CD4-positive, CD25-positive, alpha-beta regulatory T cell (primary cell): ENCODE measurements at regions not wholly inside any gene's neighbourhood (a gene's known extent, or its start where the extent isn't known, plus 50 kb on each side); places are given as distances from the start of the nearest gene placed in this dataset.

ENCODE experiments used
- ATAC-seq, 2 donors: fragments of 150-1000 bp; cut with Tn5 transposase; one replicate each; pipeline ENCODE4 v1.10.0; 2021; ENCODE audit warnings: low read depth in 2 of 2, moderate number of reproducible peaks in 2 of 2, moderate library complexity in 1 of 2
- DNase-seq, 3 donors: peaks; one replicate each; pipeline versions ENCODE4 v3.0.0 to v3.0.0-alpha.2; 2012 to 2022; ENCODE audit warnings: mixed read lengths in 1 of 3
- H3K27ac ChIP-seq: one replicate; pipeline ENCODE4 v1.7.0; 2013; ENCODE audit warnings: mild to moderate bottlenecking, low read length; ENCODE audit not compliant: insufficient read depth, poor library complexity, severe bottlenecking
- H3K27me3 ChIP-seq: one replicate; pipeline ENCODE4 v1.7.0; 2013; ENCODE audit warnings: low read length; ENCODE audit not compliant: control insufficient read depth, insufficient read depth
- H3K36me3 ChIP-seq: one replicate; pipeline ENCODE4 v1.7.0; 2013; ENCODE audit warnings: mild to moderate bottlenecking, low read length, moderate library complexity; ENCODE audit not compliant: control insufficient read depth, insufficient read depth
- H3K4me1 ChIP-seq: 2 replicates; pipeline ENCODE4 v1.7.0; 2013; ENCODE audit warnings: mild to moderate bottlenecking, low read length; ENCODE audit not compliant: insufficient read depth, control insufficient read depth, poor library complexity, severe bottlenecking
- H3K4me3 ChIP-seq: one replicate; pipeline ENCODE4 v1.7.0; 2013; ENCODE audit warnings: low read depth, mild to moderate bottlenecking, low read length, moderate library complexity
- H3K9me3 ChIP-seq, 2 experiments: 1 replicate in 1 of 2; 2 replicates in 1 of 2; pipeline ENCODE4 v1.7.0; 2013; ENCODE audit warnings: low read length in 2 of 2, mild to moderate bottlenecking in 1 of 2, moderate library complexity in 1 of 2; ENCODE audit not compliant: control insufficient read depth in 2 of 2
- H3K27ac Mint-ChIP-seq, 3 donors: one replicate each; pipeline ENCODE4 v1.8.0; 2020 to 2022; ENCODE audit warnings: mild to moderate bottlenecking in 3 of 3, mixed read lengths in 3 of 3, moderate library complexity in 2 of 3
- H3K27me3 Mint-ChIP-seq: one replicate; pipeline ENCODE4 v1.8.0; 2022; ENCODE audit warnings: mild to moderate bottlenecking, mixed read lengths
- H3K36me3 Mint-ChIP-seq: one replicate; pipeline ENCODE4 v1.8.0; 2020; ENCODE audit warnings: mixed read lengths
- H3K4me1 Mint-ChIP-seq, 4 donors: one replicate each; pipeline ENCODE4 v1.8.0; 2020 to 2022; ENCODE audit warnings: mixed read lengths in 4 of 4, mild to moderate bottlenecking in 1 of 4
- H3K4me3 Mint-ChIP-seq, 4 donors: one replicate each; pipeline ENCODE4 v1.8.0; 2020 to 2022; ENCODE audit warnings: mild to moderate bottlenecking in 4 of 4, mixed read lengths in 4 of 4, moderate library complexity in 3 of 4
- H3K9me3 Mint-ChIP-seq, 7 donors: one replicate each; pipeline ENCODE4 v1.8.0; 2020 to 2022; ENCODE audit warnings: mixed read lengths in 7 of 7, mild to moderate bottlenecking in 3 of 7, moderate library complexity in 2 of 7

GRCh38 chr2:228860601-228861285 lies 410.3 kb downstream of the PID1 start:
- Mint-ChIP-seq H3K4me1 (no peaks in the 10 kb centered on the region), H3K27ac (no peak overlapping the region), H3K9me3 (peaks cover 0 to 18% (median 9%) of the 10 kb centered on the region in 7 donors), H3K36me3 (no peaks in the 10 kb centered on the region), H3K27me3 (no peaks in the 10 kb centered on the region), H3K4me3 (no peak overlapping the region)
- Histone ChIP-seq H3K27me3 (no peaks in the 10 kb centered on the region), H3K9me3 (peaks cover 0 to 2% of the 10 kb centered on the region in 2 experiments), H3K4me1 (no peaks in the 10 kb centered on the region), H3K36me3 (no peaks in the 10 kb centered on the region), H3K4me3 (no peak overlapping the region), H3K27ac (no peak overlapping the region)
- ATAC-seq (no peak), DNase-seq (no peak)

DNA sequence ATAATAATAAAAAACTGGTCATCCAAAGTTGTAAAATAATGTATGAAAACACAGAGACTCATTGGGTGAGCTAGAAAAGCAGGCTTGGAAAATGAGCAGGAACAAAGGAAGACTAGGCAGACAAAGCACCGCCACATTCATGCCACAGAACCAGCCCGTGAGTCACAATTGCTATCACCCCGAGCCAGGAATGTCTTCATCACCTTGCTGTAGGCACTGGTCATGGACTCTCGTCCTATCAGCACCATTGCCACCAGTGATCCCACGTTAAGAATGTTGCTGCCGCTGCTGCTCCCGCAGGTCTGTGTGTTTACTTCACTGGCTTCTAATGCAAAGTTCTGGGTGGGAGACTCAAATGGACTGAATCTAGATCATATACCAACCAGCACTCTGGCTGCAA lies 417.9 kb downstream of the PID1 start:
- no peaks in the 10 kb centered on the region for H3K36me3 ChIP-seq
- DNase-seq (no peak), ATAC-seq (no peak)
- Mint-ChIP-seq H3K27ac (no peak overlapping the region), H3K4me3 (no peak overlapping the region), H3K4me1 (no peaks in the 10 kb centered on the region), H3K36me3 (no peaks in the 10 kb centered on the region), H3K9me3 (peaks cover 0 to 11% (median 4%) of the 10 kb centered on the region in 7 donors), H3K27me3 (no peaks in the 10 kb centered on the region)
- H3K27ac ChIP-seq = no peak overlapping the region
- H3K27me3 ChIP-seq = no peaks in the 10 kb centered on the region
- no peak overlapping the region for H3K4me3 ChIP-seq
- H3K9me3 ChIP-seq = no peaks in the 10 kb centered on the region
- no peaks in the 10 kb centered on the region for H3K4me1 ChIP-seq

DNA sequence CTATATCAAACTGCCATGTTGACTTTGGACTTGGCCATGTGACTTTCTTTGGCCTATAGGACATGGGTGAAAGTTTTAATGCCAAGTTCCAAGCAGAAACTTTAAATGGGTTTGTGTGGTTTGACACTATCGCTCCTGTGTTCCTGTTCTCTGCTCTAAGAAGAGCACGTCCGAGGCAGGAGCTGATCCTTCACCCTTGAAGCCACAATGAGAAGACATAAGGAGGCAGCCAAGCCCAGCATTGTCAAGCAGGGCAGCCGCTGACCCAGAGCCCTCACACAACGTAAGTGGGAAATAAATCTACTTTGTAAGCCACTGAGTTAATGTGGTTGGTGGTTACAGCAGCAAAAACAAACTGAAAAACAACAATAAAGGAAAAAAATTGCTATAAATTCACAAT lies 422.4 kb downstream of the PID1 start:
- Histone ChIP-seq H3K9me3 (no peaks in the 10 kb centered on the region), H3K4me1 (no peaks in the 10 kb centered on the region), H3K27ac (no peak overlapping the region), H3K36me3 (no peaks in the 10 kb centered on the region), H3K4me3 (no peak overlapping the region), H3K27me3 (no peaks in the 10 kb centered on the region)
- no peaks in the 10 kb centered on the region for H3K27me3 Mint-ChIP-seq
- ATAC-seq (no peak), DNase-seq (no peak)
- peaks cover 0 to 7% (median 4%) of the 10 kb centered on the region in 7 donors for H3K9me3 Mint-ChIP-seq
- H3K36me3 Mint-ChIP-seq = no peaks in the 10 kb centered on the region
- no peak overlapping the region for H3K27ac Mint-ChIP-seq
- H3K4me3 Mint-ChIP-seq = no peak overlapping the region
- no peaks in the 10 kb centered on the region for H3K4me1 Mint-ChIP-seq

DNA sequence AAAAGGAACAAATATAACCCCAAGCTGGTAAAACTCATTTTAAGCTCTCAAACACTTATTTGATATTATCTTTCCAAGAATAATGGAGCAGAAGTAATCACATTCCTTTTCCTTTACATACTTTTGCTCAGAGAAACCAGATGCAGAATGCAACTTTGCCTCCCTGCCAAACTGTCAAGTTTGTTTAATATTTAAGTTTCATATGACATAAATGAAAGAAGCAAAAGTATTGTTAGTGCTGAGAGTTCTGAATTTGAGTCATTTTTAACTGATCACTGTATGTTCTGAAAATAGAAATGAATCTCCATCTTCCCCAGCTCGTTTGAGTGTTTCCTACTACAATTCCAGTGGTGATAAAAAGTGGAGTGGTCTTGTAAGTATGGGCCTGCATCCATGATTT lies 423.4 kb downstream of the PID1 start:
- Mint-ChIP-seq H3K4me3 (no peak overlapping the region), H3K36me3 (no peaks in the 10 kb centered on the region), H3K27me3 (no peaks in the 10 kb centered on the region), H3K27ac (no peak overlapping the region), H3K9me3 (peaks cover 0 to 6% (median 2%) of the 10 kb centered on the region in 7 donors), H3K4me1 (no peaks in the 10 kb centered on the region)
- ATAC-seq (no peak), DNase-seq (no peak)
- Histone ChIP-seq H3K4me3 (no peak overlapping the region), H3K27me3 (no peaks in the 10 kb centered on the region), H3K9me3 (no peaks in the 10 kb centered on the region), H3K27ac (no peak overlapping the region), H3K36me3 (no peaks in the 10 kb centered on the region), H3K4me1 (no peaks in the 10 kb centered on the region)

DNA sequence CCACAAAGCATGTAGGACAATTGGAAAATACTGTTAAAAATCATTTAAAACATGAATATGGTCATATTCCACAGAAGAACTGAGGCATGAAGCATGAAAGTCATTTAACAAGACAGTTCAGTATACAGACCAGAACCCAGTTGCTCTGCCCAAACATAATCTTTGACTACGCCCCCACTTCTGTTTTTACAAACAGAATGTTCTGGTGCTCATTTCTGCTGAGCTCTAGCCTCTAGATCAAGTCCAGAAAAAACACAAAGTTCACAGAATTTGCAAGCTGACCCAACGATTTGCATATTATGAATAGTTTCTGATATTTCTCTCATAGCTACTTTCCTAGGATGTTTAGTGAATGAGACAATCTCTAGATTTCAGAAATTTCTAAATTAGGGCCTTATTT lies 424.9 kb downstream of the PID1 start:
- no peaks in the 10 kb centered on the region for H3K4me1 ChIP-seq
- H3K4me3 Mint-ChIP-seq = no peak overlapping the region
- ATAC-seq = no peak

DNA sequence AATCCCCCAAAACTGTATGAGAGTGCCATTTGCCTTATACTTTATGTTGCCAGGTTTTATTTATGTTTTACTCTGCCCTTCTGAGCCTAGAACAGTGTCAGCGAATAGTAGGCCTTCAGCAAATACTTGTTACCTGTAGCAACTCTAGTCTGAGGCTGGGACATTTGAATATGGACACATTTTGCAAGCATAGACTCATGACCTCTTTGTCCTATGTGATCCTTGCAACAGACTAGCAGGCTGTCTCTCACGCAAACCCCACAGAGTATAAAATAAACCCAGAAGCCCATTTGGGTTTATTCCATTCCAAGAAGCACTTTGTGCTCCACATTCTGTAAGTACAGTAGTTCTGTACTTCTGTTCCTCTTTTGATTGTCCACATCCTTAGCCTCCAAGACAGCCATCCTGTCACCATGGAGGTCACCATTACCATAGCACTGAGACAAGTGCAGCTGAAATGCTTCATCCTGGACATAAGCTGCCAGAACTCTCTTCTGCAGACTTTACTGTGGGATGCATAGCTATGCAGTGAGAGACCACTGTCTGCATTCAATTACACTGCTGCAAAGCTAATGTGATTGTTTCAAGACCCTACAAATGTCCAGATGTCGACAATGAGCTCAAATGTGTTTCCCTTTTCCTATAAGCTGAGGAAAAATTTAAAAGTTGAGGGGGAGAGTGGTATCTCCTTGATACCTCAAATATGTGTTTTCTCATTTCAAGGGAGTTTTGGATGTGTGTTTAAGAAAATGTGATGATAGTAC lies 425.7 kb downstream of the PID1 start:
- H3K36me3 Mint-ChIP-seq = no peaks in the 10 kb centered on the region
- DNase-seq (no peak), ATAC-seq (no peak)
- Histone ChIP-seq H3K36me3 (no peaks in the 10 kb centered on the region), H3K9me3 (no peaks in the 10 kb centered on the region), H3K4me3 (no peak overlapping the region), H3K27ac (no peak overlapping the region), H3K27me3 (no peaks in the 10 kb centered on the region), H3K4me1 (no peaks in the 10 kb centered on the region)
- no peak overlapping the region for H3K4me3 Mint-ChIP-seq
- H3K27ac Mint-ChIP-seq = no peak overlapping the region
- peaks cover 0 to 7% (median 3%) of the 10 kb centered on the region in 7 donors for H3K9me3 Mint-ChIP-seq
- H3K27me3 Mint-ChIP-seq = no peaks in the 10 kb centered on the region
- H3K4me1 Mint-ChIP-seq = no peaks in the 10 kb centered on the region

More for the DNA sequence above, 424.9 kb downstream of the PID1 start:
- H3K27ac ChIP-seq = no peak overlapping the region
- DNase-seq = no peak
- H3K9me3 ChIP-seq = no peaks in the 10 kb centered on the region
- H3K9me3 Mint-ChIP-seq = peaks cover 0 to 7% (median 3%) of the 10 kb centered on the region in 7 donors
- no peak overlapping the region for H3K27ac Mint-ChIP-seq
- no peak overlapping the region for H3K4me3 ChIP-seq
- H3K36me3 Mint-ChIP-seq = no peaks in the 10 kb centered on the region
- H3K36me3 ChIP-seq = no peaks in the 10 kb centered on the region
- no peaks in the 10 kb centered on the region for H3K4me1 Mint-ChIP-seq
- no peaks in the 10 kb centered on the region for H3K27me3 Mint-ChIP-seq
- no peaks in the 10 kb centered on the region for H3K27me3 ChIP-seq

- no peak overlapping the region for H3K4me3 ChIP-seq
- H3K4me1 ChIP-seq = no peaks in the 10 kb centered on the region
- no peak overlapping the region for H3K4me3 Mint-ChIP-seq
- ATAC-seq (no peak), DNase-seq (no peak)
- H3K36me3 ChIP-seq = no peaks in the 10 kb centered on the region
- no peaks in the 10 kb centered on the region for H3K4me1 Mint-ChIP-seq
- H3K36me3 Mint-ChIP-seq = no peaks in the 10 kb centered on the region
- H3K27ac ChIP-seq = no peak overlapping the region
- peaks cover 0 to 7% (median 2%) of the 10 kb centered on the region in 7 donors for H3K9me3 Mint-ChIP-seq
- H3K27ac Mint-ChIP-seq = no peak overlapping the region
- H3K27me3 ChIP-seq = no peaks in the 10 kb centered on the region
- H3K27me3 Mint-ChIP-seq = no peaks in the 10 kb centered on the region
- no peaks in the 10 kb centered on the region for H3K9me3 ChIP-seq
These were observed 429.2 kb downstream of the PID1 start for GRCh38 chr2:228841877-228842276.

DNA sequence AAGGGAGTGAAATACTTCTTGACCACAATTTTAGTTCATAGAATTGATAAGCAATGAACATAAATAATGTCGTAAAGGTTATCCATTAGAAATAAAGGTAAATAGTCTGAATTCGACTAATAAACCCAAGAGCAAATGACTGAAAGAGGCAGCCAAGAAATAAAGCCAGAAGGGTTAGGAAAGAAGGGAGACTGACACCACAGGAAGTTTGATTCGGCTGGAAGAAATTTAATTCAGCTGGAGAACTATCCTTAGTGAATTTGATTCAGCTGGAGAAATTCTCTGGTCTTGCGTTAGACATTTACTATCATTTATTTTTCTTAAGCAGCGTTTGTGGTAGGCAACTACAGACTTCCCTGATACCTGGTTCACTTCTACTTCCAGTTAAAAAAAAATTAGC lies 429.6 kb downstream of the PID1 start:
- Mint-ChIP-seq H3K27me3 (no peaks in the 10 kb centered on the region), H3K4me1 (no peaks in the 10 kb centered on the region), H3K36me3 (no peaks in the 10 kb centered on the region), H3K4me3 (no peak overlapping the region), H3K27ac (no peak overlapping the region), H3K9me3 (peaks cover 0 to 7% (median 2%) of the 10 kb centered on the region in 7 donors)
- Histone ChIP-seq H3K9me3 (no peaks in the 10 kb centered on the region), H3K4me1 (no peaks in the 10 kb centered on the region), H3K27me3 (no peaks in the 10 kb centered on the region), H3K27ac (no peak overlapping the region), H3K4me3 (no peak overlapping the region), H3K36me3 (no peaks in the 10 kb centered on the region)
- ATAC-seq = no peak
- DNase-seq = no peak
